ENCODE measurements at regions not wholly inside any gene's neighbourhood (a gene's known extent, or its start where the extent isn't known, plus 50 kb on each side); places are given as distances from the start of the nearest gene placed in this dataset.

GRCh38 chr6:145060714-145061113, 674.6 kb downstream of the EPM2A start:
- no peak for TF ChIP-seq ZFX (IDR thresholded peaks at IDR 0.05)
- TF ChIP-seq, protein P1, sequence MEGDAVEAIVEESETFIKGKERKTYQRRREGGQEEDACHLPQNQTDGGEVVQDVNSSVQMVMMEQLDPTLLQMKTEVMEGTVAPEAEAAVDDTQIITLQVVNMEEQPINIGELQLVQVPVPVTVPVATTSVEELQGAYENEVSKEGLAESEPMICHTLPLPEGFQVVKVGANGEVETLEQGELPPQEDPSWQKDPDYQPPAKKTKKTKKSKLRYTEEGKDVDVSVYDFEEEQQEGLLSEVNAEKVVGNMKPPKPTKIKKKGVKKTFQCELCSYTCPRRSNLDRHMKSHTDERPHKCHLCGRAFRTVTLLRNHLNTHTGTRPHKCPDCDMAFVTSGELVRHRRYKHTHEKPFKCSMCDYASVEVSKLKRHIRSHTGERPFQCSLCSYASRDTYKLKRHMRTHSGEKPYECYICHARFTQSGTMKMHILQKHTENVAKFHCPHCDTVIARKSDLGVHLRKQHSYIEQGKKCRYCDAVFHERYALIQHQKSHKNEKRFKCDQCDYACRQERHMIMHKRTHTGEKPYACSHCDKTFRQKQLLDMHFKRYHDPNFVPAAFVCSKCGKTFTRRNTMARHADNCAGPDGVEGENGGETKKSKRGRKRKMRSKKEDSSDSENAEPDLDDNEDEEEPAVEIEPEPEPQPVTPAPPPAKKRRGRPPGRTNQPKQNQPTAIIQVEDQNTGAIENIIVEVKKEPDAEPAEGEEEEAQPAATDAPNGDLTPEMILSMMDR (conservative IDR thresholded peaks at IDR 0.05) = no peak
- H3K27ac ChIP-seq = no peak overlapping the region

DNA sequence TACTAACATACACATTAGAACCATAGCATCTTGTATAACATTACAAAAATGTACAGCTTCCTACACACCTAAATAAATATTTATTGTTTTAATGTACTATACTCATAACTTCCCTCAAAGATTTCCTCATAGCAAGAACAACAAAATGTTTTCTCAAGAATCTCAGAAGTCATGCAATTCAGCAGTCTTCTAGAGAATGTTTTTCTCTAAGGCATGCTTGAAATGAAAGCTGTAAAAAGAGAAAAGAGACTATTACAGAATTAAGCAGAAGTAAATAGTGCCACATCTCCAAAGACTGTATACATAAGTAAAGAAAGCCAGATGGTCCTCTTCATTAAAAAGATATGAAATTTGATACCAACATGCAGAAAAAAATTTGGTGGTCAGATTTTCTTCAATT, 672.2 kb downstream of the EPM2A start:
- no peak overlapping the region for H3K27ac ChIP-seq
- TF ChIP-seq, protein P1 (conservative IDR thresholded peaks at IDR 0.05) = no peak
- no peak for TF ChIP-seq ZFX (IDR thresholded peaks at IDR 0.05)

GRCh38 chr6:145067430-145067829, 667.9 kb downstream of the EPM2A start:
- no peak overlapping the region for H3K27ac ChIP-seq

DNA sequence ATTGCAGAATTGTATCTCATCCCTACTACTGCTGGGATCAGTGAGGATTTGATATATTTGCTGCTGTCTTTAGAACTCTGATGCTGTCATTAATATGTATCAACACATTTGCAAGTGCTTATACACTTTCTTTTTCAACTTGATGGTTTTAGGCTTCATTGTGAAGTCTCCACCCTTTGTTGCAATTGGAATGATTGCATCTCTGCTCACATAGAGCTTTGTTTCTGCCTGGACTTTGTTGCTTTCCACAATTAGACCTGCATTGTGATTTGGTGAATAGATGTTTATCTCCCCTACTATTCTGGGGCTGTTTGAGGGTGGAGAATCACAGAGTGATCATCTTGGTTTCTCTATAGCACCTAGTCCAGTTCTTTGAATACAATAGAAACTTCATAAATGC, 666.7 kb downstream of the EPM2A start:
- no peak overlapping the region for H3K27ac ChIP-seq
- TF ChIP-seq, protein P1 (conservative IDR thresholded peaks at IDR 0.05) = no peak
- no peak for TF ChIP-seq ZFX (IDR thresholded peaks at IDR 0.05)

More at GRCh38 chr6:145067430-145067829, 667.9 kb downstream of the EPM2A start:
- TF ChIP-seq, protein P1 (conservative IDR thresholded peaks at IDR 0.05) = no peak
- TF ChIP-seq ZFX (IDR thresholded peaks at IDR 0.05) = no peak

DNA sequence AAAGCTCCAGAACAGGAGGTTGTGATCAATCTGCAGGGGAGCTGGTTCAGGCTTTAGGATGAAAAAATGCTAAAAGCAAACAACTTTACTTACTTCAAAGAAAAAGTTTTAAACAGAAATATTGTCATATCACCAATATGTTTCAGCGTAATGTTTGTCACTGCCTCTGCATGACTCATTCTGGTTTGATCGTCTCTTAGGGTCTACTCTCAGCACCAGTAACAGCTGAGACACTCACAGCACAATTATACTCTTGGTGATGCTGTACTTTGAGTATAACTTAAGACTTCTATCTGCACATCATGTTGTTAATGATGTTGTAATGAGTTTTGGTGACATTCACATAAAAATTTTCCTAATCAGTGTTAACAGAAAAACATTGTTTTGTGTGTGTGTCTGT, 665.4 kb downstream of the EPM2A start:
- no peak overlapping the region for H3K27ac ChIP-seq

GRCh38 chr6:145070791-145071190, 664.5 kb downstream of the EPM2A start:
- TF ChIP-seq, protein P1 (conservative IDR thresholded peaks at IDR 0.05) = no peak
- no peak for TF ChIP-seq ZFX (IDR thresholded peaks at IDR 0.05)
- no peak overlapping the region for H3K27ac ChIP-seq

More for the DNA sequence above, 665.4 kb downstream of the EPM2A start:
- TF ChIP-seq, protein P1 (conservative IDR thresholded peaks at IDR 0.05) = no peak
- TF ChIP-seq ZFX (IDR thresholded peaks at IDR 0.05) = no peak

GRCh38 chr6:145071836-145072235, 663.5 kb downstream of the EPM2A start:
- no peak overlapping the region for H3K27ac ChIP-seq
- TF ChIP-seq, protein P1 (conservative IDR thresholded peaks at IDR 0.05) = no peak
- TF ChIP-seq ZFX (IDR thresholded peaks at IDR 0.05) = no peak

Measured in C4-2B (cell line).